Lower leg skin (tissue), 4 donors: ENCODE measurements at regions not wholly inside any gene's neighbourhood (a gene's known extent, or its start where the extent isn't known, plus 50 kb on each side); places are given as distances from the start of the nearest gene placed in this dataset.

Experiments
- DNase-seq, 2 donors: peaks; one replicate each; pipeline ENCODE4 v3.0.0-alpha.2; 2019; ENCODE audit warnings: low spot score in 2 of 2
- H3K4me3 ChIP-seq: fragments of 200-600 bp; sonication (generic); 2 replicates; pipeline ENCODE4 v1.5.1; 2017; ENCODE audit warnings: mild to moderate bottlenecking, low read depth; ENCODE audit not compliant: poor library complexity, severe bottlenecking
- CTCF ChIP-seq, 3 donors: fragments of 450-650 bp; IDR thresholded peaks; one replicate each; pipeline ENCODE4 v1.5.1; 2016; ENCODE audit warnings: antibody characterized with exemption in 3 of 3, mild to moderate bottlenecking in 3 of 3, moderate library complexity in 2 of 3
- POLR2A ChIP-seq, 2 donors: fragments of 450-650 bp; IDR thresholded peaks; one replicate each; pipeline ENCODE4 v1.6.1; 2016 to 2017; ENCODE audit warnings: antibody characterized with exemption in 2 of 2, mild to moderate bottlenecking in 1 of 2, moderate library complexity in 1 of 2
- WGBS, 2 donors: methylation state at CpG; one replicate each; pipeline ENCODE4 v1.1.5; 2018; 5-methylcytosine and 5-hydroxymethylcytosine counted together
- intact Hi-C: fragments of 100-400 bp; cut with DNase I; formaldehyde crosslinking; loops from one replicate; pipeline ENCODE4 v1.15.0; 2023; ENCODE audit warnings: low total_unique reads

DNA sequence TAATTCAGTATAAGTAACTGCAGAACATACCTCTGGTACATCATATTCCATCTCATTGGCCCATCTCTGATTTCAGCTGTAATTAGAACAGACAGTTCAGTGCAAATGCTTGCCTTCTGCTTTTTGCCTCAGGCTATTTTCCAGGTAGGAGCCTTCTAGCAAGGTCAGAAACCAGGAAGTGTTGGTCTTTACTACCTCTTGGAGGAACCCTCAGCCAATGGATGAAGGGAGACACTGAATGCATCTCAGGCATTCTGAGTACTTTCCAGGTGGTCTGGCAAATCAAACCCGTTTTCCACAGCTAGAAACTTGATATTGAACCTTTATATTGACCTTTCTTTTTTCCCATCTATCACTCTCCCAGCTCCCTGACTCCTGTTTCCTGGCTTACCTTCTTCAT lies 348.5 kb upstream of the SOX2 start:
- 21 to 30% methylated on average over 1 of the region's 1 CpG for WGBS, 2 donors
- intact Hi-C loops = no loop called here
- H3K4me3 ChIP-seq = no peak overlapping the region
- DNase-seq = no peak
- TF ChIP-seq CTCF (IDR thresholded peaks at IDR 0.05) (no peak), POLR2A (IDR thresholded peaks at IDR 0.05) (no peak)

DNA sequence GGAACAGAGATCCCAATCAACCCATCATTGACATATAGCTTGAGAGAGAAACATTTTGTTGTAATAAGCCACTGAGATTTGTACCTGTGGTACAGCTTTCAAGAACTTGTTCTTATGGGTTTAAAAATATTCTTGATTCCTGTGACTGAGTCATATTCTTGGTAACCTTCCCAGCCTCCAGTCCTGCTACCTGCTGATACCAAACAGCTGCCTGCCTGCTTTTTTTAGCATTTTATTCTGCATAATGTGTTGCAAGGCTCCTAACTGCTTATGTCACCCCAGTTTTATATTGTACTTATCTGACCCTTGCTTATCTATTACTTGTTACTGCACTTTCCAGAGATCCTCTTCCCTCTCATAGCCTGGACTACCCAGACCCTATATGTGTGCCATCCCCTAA lies 349.3 kb upstream of the SOX2 start:
- DNase-seq = no peak
- intact Hi-C loops = no loop called here
- TF ChIP-seq POLR2A (IDR thresholded peaks at IDR 0.05) (no peak), CTCF (IDR thresholded peaks at IDR 0.05) (no peak)
- H3K4me3 ChIP-seq = no peak overlapping the region

- no peak overlapping the region for H3K4me3 ChIP-seq
- DNase-seq = no peak
- WGBS, 2 donors = 87 to 90% methylated on average over 3 of the region's 3 CpGs
- intact Hi-C loops = no loop called here
- TF ChIP-seq CTCF (IDR thresholded peaks at IDR 0.05) = no peak
- TF ChIP-seq POLR2A (IDR thresholded peaks at IDR 0.05) = no peak
Measured at GRCh38 chr3:181358562-181358961, 353.2 kb upstream of the SOX2 start.

GRCh38 chr3:181358060-181358459 lies 353.7 kb upstream of the SOX2 start:
- WGBS, 2 donors = 28 to 42% methylated on average over 1 of the region's 1 CpG
- DNase-seq = no peak
- no peak overlapping the region for H3K4me3 ChIP-seq
- TF ChIP-seq CTCF (IDR thresholded peaks at IDR 0.05) = no peak
- no peak for TF ChIP-seq POLR2A (IDR thresholded peaks at IDR 0.05)
- intact Hi-C loops = no loop called here

DNA sequence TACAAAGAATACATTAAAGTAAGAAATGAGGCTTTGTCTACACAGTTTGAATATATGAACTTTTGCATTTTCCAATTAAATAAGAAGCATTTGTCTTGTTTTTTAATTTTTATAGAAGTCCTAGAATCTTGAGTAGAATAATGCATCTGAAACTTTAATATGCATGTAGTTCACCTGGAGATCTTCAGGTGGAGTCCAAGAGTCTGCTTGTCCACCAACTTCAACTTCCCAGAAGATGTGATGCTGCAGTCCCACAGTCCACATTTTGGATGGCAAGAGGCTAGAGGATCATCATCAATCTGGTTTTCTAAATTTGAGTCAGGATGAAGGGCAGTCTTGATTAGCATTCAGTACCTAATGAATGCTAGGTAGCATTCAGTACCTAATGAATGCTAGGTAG lies 357.6 kb upstream of the SOX2 start:
- intact Hi-C loops = no loop called here
- no peak overlapping the region for H3K4me3 ChIP-seq
- DNase-seq = no peak
- no peak for TF ChIP-seq CTCF (IDR thresholded peaks at IDR 0.05)
- TF ChIP-seq POLR2A (IDR thresholded peaks at IDR 0.05) = no peak

GRCh38 chr3:181344331-181344730 lies 354.8 kb upstream of the DNAJC19 start:
- 59 to 60% methylated on average over 5 of the region's 5 CpGs for WGBS, 2 donors
- intact Hi-C loops = no loop called here

More at GRCh38 chr3:181344331-181344730, 354.8 kb upstream of the DNAJC19 start:
- DNase-seq = no peak
- H3K4me3 ChIP-seq = no peak overlapping the region
- no peak for TF ChIP-seq CTCF (IDR thresholded peaks at IDR 0.05)
- no peak for TF ChIP-seq POLR2A (IDR thresholded peaks at IDR 0.05)
